SK-N-SH treated with all-trans-retinoic acid at 6 μM for 48 hours (cell line): ENCODE measurements at regions not wholly inside any gene's neighbourhood (a gene's known extent, or its start where the extent isn't known, plus 50 kb on each side); places are given as distances from the start of the nearest gene placed in this dataset.

ENCODE experiments used
- ATAC-seq: fragments of 200-7000 bp; cut with Tn5 transposase; 3 replicates; pipeline ENCODE4 v1.9.1; 2020; ENCODE audit warnings: mild to moderate bottlenecking, moderate library complexity
- ARNTL ChIP-seq: fragments of 450-650 bp; formaldehyde crosslinking; IDR thresholded peaks from 2 replicates; pipeline ENCODE4 v1.5.0; 2020; ENCODE audit warnings: low read depth, mild to moderate bottlenecking, moderate library complexity, borderline replicate concordance
- BACH2 ChIP-seq: fragments of 250-450 bp; sonication (Bioruptor Pico); IDR thresholded peaks from 2 replicates; pipeline ENCODE4 v1.9.0; 2021; ENCODE audit warnings: mild to moderate bottlenecking, borderline replicate concordance
- CREB5 ChIP-seq: fragments of 250-450 bp; sonication (Bioruptor Pico); IDR thresholded peaks from 2 replicates; pipeline ENCODE4 v1.5.1; 2020; ENCODE audit warnings: low read depth, mild to moderate bottlenecking, moderate library complexity
- CSDC2 ChIP-seq: fragments of 250-450 bp; sonication (Bioruptor Pico); IDR thresholded peaks from 2 replicates; pipeline ENCODE4 v1.5.0; 2020; ENCODE audit warnings: mild to moderate bottlenecking, moderate library complexity
- CSRNP3 ChIP-seq: fragments of 250-450 bp; sonication (Bioruptor Pico); IDR thresholded peaks from 2 replicates; pipeline ENCODE4 v1.5.1; 2021; ENCODE audit warnings: mild to moderate bottlenecking, moderate library complexity
- ESRRG ChIP-seq: fragments of 250-450 bp; sonication (Bioruptor Pico); IDR thresholded peaks from 2 replicates; pipeline ENCODE4 v1.6.1; 2021; ENCODE audit warnings: mild to moderate bottlenecking
- GLIS3 ChIP-seq: fragments of 250-450 bp; sonication (Bioruptor Pico); IDR thresholded peaks from 2 replicates; pipeline ENCODE4 v1.5.0; 2020; ENCODE audit warnings: mild to moderate bottlenecking, moderate library complexity
- ISL1 ChIP-seq: fragments of 250-450 bp; sonication (Bioruptor Pico); IDR thresholded peaks from 2 replicates; pipeline ENCODE4 v2.1.2; 2022; ENCODE audit warnings: mild to moderate bottlenecking, moderate library complexity
- OSR1 ChIP-seq: fragments of 250-450 bp; sonication (Bioruptor Pico); IDR thresholded peaks from 2 replicates; pipeline ENCODE4 v1.8.0; 2022; ENCODE audit warnings: moderate library complexity, mild to moderate bottlenecking, inconsistent platforms
- PATZ1 ChIP-seq: fragments of 250-450 bp; sonication (Bioruptor Pico); IDR thresholded peaks from 2 replicates; pipeline ENCODE4 v1.8.0; 2020; ENCODE audit warnings: mild to moderate bottlenecking, moderate library complexity, borderline replicate concordance
- POU6F1 ChIP-seq: fragments of 250-450 bp; sonication (Bioruptor Pico); IDR thresholded peaks from 2 replicates; pipeline ENCODE4 v1.8.0; 2021; ENCODE audit warnings: low read depth, mild to moderate bottlenecking, moderate library complexity, borderline replicate concordance
- PPARA ChIP-seq: fragments of 250-450 bp; sonication (Bioruptor Pico); IDR thresholded peaks from 2 replicates; pipeline ENCODE4 v1.5.0; 2020; ENCODE audit warnings: mild to moderate bottlenecking, borderline replicate concordance
- RARB ChIP-seq: fragments of 250-450 bp; sonication (Bioruptor Pico); IDR thresholded peaks from 2 replicates; pipeline ENCODE4 v1.8.0; 2021; ENCODE audit warnings: mild to moderate bottlenecking, moderate library complexity
- SNAI2 ChIP-seq: fragments of 250-450 bp; sonication (Bioruptor Pico); IDR thresholded peaks from 2 replicates; pipeline ENCODE4 v1.5.0; 2020; ENCODE audit warnings: mild to moderate bottlenecking, moderate library complexity
- TOX ChIP-seq: fragments of 250-450 bp; sonication (Bioruptor Pico); IDR thresholded peaks from 2 replicates; pipeline ENCODE4 v1.8.0; 2021; ENCODE audit warnings: mild to moderate bottlenecking, moderate library complexity, borderline replicate concordance
- TSHZ2 ChIP-seq: fragments of 250-450 bp; sonication (Bioruptor Pico); IDR thresholded peaks from 2 replicates; pipeline ENCODE4 v1.5.0; 2020; ENCODE audit warnings: mild to moderate bottlenecking, moderate library complexity
- ZC3H10 ChIP-seq: fragments of 250-450 bp; sonication (Bioruptor Pico); IDR thresholded peaks from 2 replicates; pipeline ENCODE4 v1.5.1; 2021; ENCODE audit warnings: mild to moderate bottlenecking, moderate library complexity
- ZFP3 ChIP-seq: fragments of 250-450 bp; sonication (Bioruptor Pico); IDR thresholded peaks from 2 replicates; pipeline ENCODE4 v1.5.0; 2020; ENCODE audit warnings: mild to moderate bottlenecking, moderate library complexity
- ZFP30 ChIP-seq: fragments of 450-650 bp; formaldehyde crosslinking; IDR thresholded peaks from 2 replicates; pipeline ENCODE4 v1.5.0; 2022; ENCODE audit warnings: mild to moderate bottlenecking, moderate library complexity
- ZNF565 ChIP-seq: fragments of 450-650 bp; formaldehyde crosslinking; conservative IDR thresholded peaks from 2 replicates; pipeline ENCODE4 v1.5.0; 2020; ENCODE audit warnings: low read depth, mild to moderate bottlenecking, moderate library complexity
- ZNF70 ChIP-seq: fragments of 450-650 bp; formaldehyde crosslinking; IDR thresholded peaks from 2 replicates; pipeline ENCODE4 v1.5.0; 2020; ENCODE audit warnings: mild to moderate bottlenecking, moderate library complexity
- ZNF8 ChIP-seq: fragments of 450-650 bp; formaldehyde crosslinking; IDR thresholded peaks from 2 replicates; pipeline ENCODE4 v1.5.0; 2020; ENCODE audit warnings: mild to moderate bottlenecking, moderate library complexity

GRCh38 chr13:106369091-106369490 is 166.4 kb downstream of the EFNB2 start:
- no peak for TF ChIP-seq OSR1
- TF ChIP-seq PPARA (CRISPR knock-in tag) = no peak
- TF ChIP-seq ZNF8 (CRISPR knock-in tag) = no peak
- TF ChIP-seq GLIS3 (CRISPR knock-in tag) = no peak
- TF ChIP-seq RARB (CRISPR knock-in tag) = no peak
- TF ChIP-seq BACH2 (CRISPR knock-in tag) = no peak
- TF ChIP-seq, all 23 proteins: peak for 0
- ATAC-seq = no peak

GRCh38 chr13:106367361-106367971 is 168.0 kb downstream of the EFNB2 start:
- TF ChIP-seq BACH2 (CRISPR knock-in tag) = no peak
- no peak for TF ChIP-seq CSDC2 (CRISPR knock-in tag)
- no peak for TF ChIP-seq CSRNP3 (CRISPR knock-in tag)
- TF ChIP-seq CREB5 = no peak
- no peak for TF ChIP-seq OSR1
- TF ChIP-seq ZFP30 = no peak
- no peak for TF ChIP-seq GLIS3 (CRISPR knock-in tag)
- TF ChIP-seq RARB (CRISPR knock-in tag) = no peak
- no peak for TF ChIP-seq ZNF70
- no peak for ATAC-seq

- no peak for ATAC-seq
- no peak for TF ChIP-seq ESRRG (CRISPR knock-in tag)
- TF ChIP-seq PPARA (CRISPR knock-in tag) = no peak
- no peak for TF ChIP-seq TOX (CRISPR knock-in tag)
- no peak for TF ChIP-seq ZNF565 (CRISPR knock-in tag)
- TF ChIP-seq ZC3H10 (CRISPR knock-in tag) = no peak
- TF ChIP-seq ZFP30 = no peak
- no peak for TF ChIP-seq PATZ1 (CRISPR knock-in tag)
- TF ChIP-seq RARB (CRISPR knock-in tag) = no peak
- TF ChIP-seq ISL1 (CRISPR knock-in tag) = no peak
- no peak for TF ChIP-seq ZNF70
- TF ChIP-seq TSHZ2 (CRISPR knock-in tag) = no peak
- no peak for TF ChIP-seq GLIS3 (CRISPR knock-in tag)
- no peak for TF ChIP-seq ARNTL
- no peak for TF ChIP-seq CSDC2 (CRISPR knock-in tag)
- no peak for TF ChIP-seq ZFP3
- no peak for TF ChIP-seq CSRNP3 (CRISPR knock-in tag)
- TF ChIP-seq POU6F1 (CRISPR knock-in tag) = no peak
- TF ChIP-seq SNAI2 = no peak
Observed at GRCh38 chr13:106362707-106363106, 172.8 kb downstream of the EFNB2 start.
